ENCODE measurements at regions not wholly inside any gene's neighbourhood (a gene's known extent, or its start where the extent isn't known, plus 50 kb on each side); places are given as distances from the start of the nearest gene placed in this dataset.

DNA sequence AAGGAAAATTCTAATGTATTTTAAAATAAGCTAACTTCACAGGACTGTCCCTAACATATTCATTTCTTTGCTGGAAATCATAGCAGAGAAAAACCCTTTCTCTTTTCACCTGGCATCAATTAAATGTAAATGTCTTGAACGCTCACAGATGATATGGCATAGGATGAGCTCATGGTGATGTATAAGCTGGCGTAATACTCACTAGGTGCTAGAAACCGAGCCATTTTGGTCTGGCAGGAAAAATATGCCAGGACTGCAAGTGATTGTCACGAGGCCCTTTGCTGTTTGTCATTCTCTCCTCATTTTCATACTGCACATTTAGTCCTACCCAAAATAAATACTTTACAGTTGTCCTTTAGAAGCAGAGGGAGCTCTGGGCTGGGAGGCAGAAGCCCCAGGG lies 222.7 kb upstream of the LNX1 start:
- no peaks in the 10 kb centered on the region for H3K4me1 ChIP-seq
- H3K4me3 ChIP-seq: no peak overlapping the region
- H3K9me3 ChIP-seq: no peaks in the 10 kb centered on the region
- H3K27me3 ChIP-seq: no peaks in the 10 kb centered on the region
- no peak overlapping the region for H3K27ac ChIP-seq
- TF ChIP-seq, protein P1, sequence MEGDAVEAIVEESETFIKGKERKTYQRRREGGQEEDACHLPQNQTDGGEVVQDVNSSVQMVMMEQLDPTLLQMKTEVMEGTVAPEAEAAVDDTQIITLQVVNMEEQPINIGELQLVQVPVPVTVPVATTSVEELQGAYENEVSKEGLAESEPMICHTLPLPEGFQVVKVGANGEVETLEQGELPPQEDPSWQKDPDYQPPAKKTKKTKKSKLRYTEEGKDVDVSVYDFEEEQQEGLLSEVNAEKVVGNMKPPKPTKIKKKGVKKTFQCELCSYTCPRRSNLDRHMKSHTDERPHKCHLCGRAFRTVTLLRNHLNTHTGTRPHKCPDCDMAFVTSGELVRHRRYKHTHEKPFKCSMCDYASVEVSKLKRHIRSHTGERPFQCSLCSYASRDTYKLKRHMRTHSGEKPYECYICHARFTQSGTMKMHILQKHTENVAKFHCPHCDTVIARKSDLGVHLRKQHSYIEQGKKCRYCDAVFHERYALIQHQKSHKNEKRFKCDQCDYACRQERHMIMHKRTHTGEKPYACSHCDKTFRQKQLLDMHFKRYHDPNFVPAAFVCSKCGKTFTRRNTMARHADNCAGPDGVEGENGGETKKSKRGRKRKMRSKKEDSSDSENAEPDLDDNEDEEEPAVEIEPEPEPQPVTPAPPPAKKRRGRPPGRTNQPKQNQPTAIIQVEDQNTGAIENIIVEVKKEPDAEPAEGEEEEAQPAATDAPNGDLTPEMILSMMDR (IDR thresholded peaks at IDR 0.05): no peak
- no peaks in the 10 kb centered on the region for H3K36me3 ChIP-seq
- no peak for DNase-seq
- intact Hi-C loops (cut with DNase I; ENCODE audit: low total_unique reads): no loop called here

DNA sequence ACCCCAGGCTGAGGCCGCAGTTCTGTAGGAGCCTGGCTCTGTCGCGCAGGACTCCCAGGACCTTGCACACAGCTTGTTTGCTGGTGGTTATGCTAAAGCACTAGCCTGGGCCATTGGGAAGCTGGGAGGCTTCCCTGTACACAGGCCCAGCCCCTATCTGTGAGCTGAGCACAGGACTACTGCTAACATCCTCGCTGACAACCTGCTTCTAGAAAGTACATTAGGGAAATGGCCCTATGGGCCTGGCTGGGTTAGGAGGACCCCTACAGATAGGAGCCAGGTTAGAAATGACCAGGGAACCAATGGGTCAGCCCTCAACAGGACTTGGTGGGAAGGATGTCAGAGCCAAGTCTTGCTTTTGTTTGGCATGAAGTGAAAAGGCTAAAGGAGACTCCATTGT lies 219.4 kb upstream of the LNX1 start:
- Histone ChIP-seq H3K4me3 (no peak overlapping the region), H3K36me3 (no peaks in the 10 kb centered on the region), H3K9me3 (no peaks in the 10 kb centered on the region), H3K27ac (no peak overlapping the region), H3K27me3 (no peaks in the 10 kb centered on the region), H3K4me1 (no peaks in the 10 kb centered on the region)
- intact Hi-C loops (cut with DNase I; ENCODE audit: low total_unique reads): no loop called here
- DNase-seq: no peak
- TF ChIP-seq, protein P1 (IDR thresholded peaks at IDR 0.05): no peak

DNA sequence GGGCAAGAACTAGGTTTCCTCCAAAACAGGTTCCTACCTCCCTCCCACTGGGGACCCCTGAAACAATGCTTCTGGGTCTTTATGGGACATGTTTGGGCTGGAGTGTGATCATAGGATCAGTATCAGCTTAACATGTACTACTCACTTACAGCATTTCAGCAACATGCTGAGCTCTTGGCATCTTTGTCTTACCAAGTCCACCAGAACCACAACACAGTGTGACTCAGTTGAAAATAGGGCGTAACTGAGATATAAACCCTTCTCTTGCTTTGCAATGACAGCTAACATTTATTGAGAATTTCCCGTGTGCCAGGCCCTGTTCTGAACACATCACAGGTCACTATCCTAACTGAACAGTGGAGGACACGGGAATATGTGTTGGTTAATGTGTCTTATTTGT lies 218.5 kb upstream of the LNX1 start:
- no peak overlapping the region for H3K27ac ChIP-seq
- H3K4me1 ChIP-seq: no peaks in the 10 kb centered on the region
- TF ChIP-seq, protein P1 (IDR thresholded peaks at IDR 0.05): no peak
- DNase-seq: no peak
- no peaks in the 10 kb centered on the region for H3K9me3 ChIP-seq
- intact Hi-C loops (cut with DNase I; ENCODE audit: low total_unique reads): no loop called here
- H3K4me3 ChIP-seq: no peak overlapping the region
- no peaks in the 10 kb centered on the region for H3K36me3 ChIP-seq
- H3K27me3 ChIP-seq: no peaks in the 10 kb centered on the region

DNA sequence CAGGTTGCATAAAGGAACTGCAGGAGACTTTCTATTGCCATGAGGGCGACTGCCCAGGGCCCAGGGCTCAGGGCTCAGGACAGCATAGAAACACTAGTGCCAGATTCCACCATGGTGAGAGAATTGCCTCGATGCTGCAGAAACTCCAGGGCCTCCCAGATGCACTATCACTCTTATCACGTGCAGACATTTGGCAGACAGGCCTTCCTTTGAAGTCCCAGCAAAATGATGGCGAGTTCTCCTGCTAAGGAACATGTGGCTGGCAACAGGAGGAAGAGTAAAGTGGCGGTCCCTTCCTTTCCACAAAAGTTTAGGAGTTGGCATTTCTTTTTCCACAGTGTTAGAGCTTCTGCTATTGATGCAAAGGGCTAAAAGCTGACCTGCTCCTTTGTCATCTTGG lies 214.0 kb upstream of the LNX1 start:
- DNase-seq: no peak
- TF ChIP-seq, protein P1 (IDR thresholded peaks at IDR 0.05): no peak
- Histone ChIP-seq H3K9me3 (no peaks in the 10 kb centered on the region), H3K27me3 (no peaks in the 10 kb centered on the region), H3K4me3 (no peak overlapping the region), H3K4me1 (no peaks in the 10 kb centered on the region), H3K36me3 (no peaks in the 10 kb centered on the region), H3K27ac (no peak overlapping the region)
- intact Hi-C loops (cut with DNase I; ENCODE audit: low total_unique reads): no loop called here

DNA sequence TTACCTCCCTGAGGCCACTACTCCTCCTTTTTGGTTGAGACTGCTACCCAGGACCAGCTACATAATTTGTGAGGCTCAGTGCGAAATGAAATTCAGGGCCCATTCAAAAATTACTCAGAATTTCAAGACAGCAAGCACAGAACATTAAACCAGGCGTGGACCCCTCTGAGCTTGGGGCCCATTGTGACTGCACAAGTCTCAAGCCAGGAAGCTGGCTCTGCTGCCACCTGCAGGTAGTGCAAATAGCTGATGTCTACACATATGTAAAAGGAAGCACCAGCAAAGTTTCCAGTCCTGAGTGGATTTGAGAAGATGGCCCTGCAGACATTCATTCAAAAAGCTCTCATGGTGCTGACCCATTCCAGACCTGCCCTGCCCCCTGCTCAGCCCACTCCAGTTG lies 213.4 kb upstream of the LNX1 start:
- Histone ChIP-seq H3K4me3 (no peak overlapping the region), H3K27me3 (no peaks in the 10 kb centered on the region), H3K27ac (no peak overlapping the region), H3K36me3 (no peaks in the 10 kb centered on the region), H3K9me3 (no peaks in the 10 kb centered on the region), H3K4me1 (no peaks in the 10 kb centered on the region)
- TF ChIP-seq, protein P1 (IDR thresholded peaks at IDR 0.05): no peak
- intact Hi-C loops (cut with DNase I; ENCODE audit: low total_unique reads): no loop called here
- no peak for DNase-seq

DNA sequence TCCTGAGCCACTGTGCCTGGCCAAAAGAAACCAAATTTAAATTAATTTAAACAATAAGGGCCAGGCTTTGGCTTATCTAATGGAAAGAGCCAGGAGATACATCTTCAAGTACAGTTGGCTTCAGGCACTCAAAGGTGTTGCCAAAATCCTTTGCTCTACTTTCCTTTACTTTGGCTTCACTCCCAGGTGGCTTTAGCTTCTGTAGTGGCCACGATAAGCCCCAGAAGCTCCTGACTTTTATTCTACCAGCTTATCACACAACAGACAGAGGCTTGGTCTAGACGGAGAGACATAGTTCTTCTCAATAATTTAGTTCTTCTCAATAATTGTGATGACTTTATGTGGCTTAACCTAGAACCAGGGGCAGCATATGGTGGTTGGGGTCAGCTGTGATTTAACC lies 211.2 kb upstream of the LNX1 start:
- Histone ChIP-seq H3K27ac (no peak overlapping the region), H3K36me3 (no peaks in the 10 kb centered on the region), H3K4me3 (no peak overlapping the region), H3K4me1 (no peaks in the 10 kb centered on the region), H3K9me3 (no peaks in the 10 kb centered on the region), H3K27me3 (no peaks in the 10 kb centered on the region)
- no peak for DNase-seq
- TF ChIP-seq, protein P1 (IDR thresholded peaks at IDR 0.05): no peak
- intact Hi-C loops (cut with DNase I; ENCODE audit: low total_unique reads): no loop called here
